K562 (cell line): ENCODE measurements at regions not wholly inside any gene's neighbourhood (a gene's known extent, or its start where the extent isn't known, plus 50 kb on each side); places are given as distances from the start of the nearest gene placed in this dataset.

Experiments used
- ATAC-seq: fragments of 200-7000 bp; cut with Tn5 transposase; 3 replicates; pipeline ENCODE4 v1.9.1; 2020; ENCODE audit warnings: moderate library complexity
- BruUV-seq: library from RNA; stranded (reverse); fragments of 400-500 nt; replicated peaks from 2 replicates; lab custom pipeline; 2021; lab: Mats Ljungman, UMichigan
- CTCF ChIA-PET: fragments of 300-600 bp; formaldehyde crosslinking; extraction: SDS; loops from one replicate; lab custom pipeline; 2021; ENCODE audit warnings: low intra/inter-chr PET ratio; lab: Yijun Ruan, JAX
- POLR2A ChIA-PET: fragments of 300-600, 350-650 bp; sonication (Branson Sonifier 250); formaldehyde crosslinking; extraction: SDS; loops from one replicate; lab custom pipeline; 2021; ENCODE audit warnings: antibody characterized with exemption, inconsistent platforms; lab: Yijun Ruan, JAX
- DNase-seq, 4 experiments: peaks; one replicate each; pipeline versions ENCODE4 v3.0.0 to v3.0.0-alpha.2; 2011 to 2018; ENCODE audit warnings: low spot score in 3 of 4, mixed read lengths in 3 of 4; ENCODE audit errors: extremely low read depth in 1 of 4
- FAIRE-seq: peaks from 2 replicates; lab custom pipeline; 2011; peaks lifted over from hg19 to GRCh38; lab: Jason Lieb, UNC
- H2AFZ ChIP-seq: 2 replicates; pipeline ENCODE4 v1.6.0; 2011; ENCODE audit warnings: low read depth, low read length, control low read depth, inconsistent platforms
- H3K27ac ChIP-seq: fragments of 200-600 bp; 3 replicates; pipeline ENCODE4 v1.8.0; 2011; ENCODE audit warnings: low read depth, mild to moderate bottlenecking, control low read depth, inconsistent platforms, low read length, moderate library complexity, mixed read lengths; ENCODE audit errors: extremely low read depth
- H3K27me3 ChIP-seq, 2 experiments: fragments of 300-600 bp in 1 of 2; 2 replicates in 1 of 2; 3 replicates in 1 of 2; pipeline versions ENCODE4 v1.6.0 to v1.8.0; 2011; ENCODE audit warnings: inconsistent platforms in 2 of 2, low read length in 2 of 2, mild to moderate bottlenecking in 1 of 2, mixed read lengths in 1 of 2, moderate library complexity in 1 of 2; ENCODE audit not compliant: control insufficient read depth in 2 of 2, insufficient read depth in 2 of 2
- H3K36me3 ChIP-seq: fragments of 300-600 bp; 3 replicates; pipeline ENCODE4 v1.8.0; 2011; ENCODE audit warnings: mild to moderate bottlenecking, low read length, inconsistent platforms; ENCODE audit not compliant: control insufficient read depth, insufficient read depth
- H3K4me1 ChIP-seq, 2 experiments: fragments of 200-600 bp in 1 of 2; replicated peaks in 1 of 2; 2 replicates in 1 of 2; 3 replicates in 1 of 2; pipeline versions ENCODE4 v1.5.1 to v1.8.0; 2011; ENCODE audit warnings: inconsistent platforms in 2 of 2, low read length in 2 of 2, mild to moderate bottlenecking in 1 of 2, mixed read lengths in 1 of 2, moderate library complexity in 1 of 2; ENCODE audit not compliant: control insufficient read depth in 2 of 2, insufficient read depth in 2 of 2
- H3K4me2 ChIP-seq: 2 replicates; pipeline ENCODE4 v1.6.1; 2011; ENCODE audit warnings: low read length, control low read depth, inconsistent platforms, mixed read lengths; ENCODE audit not compliant: insufficient read depth
- H3K4me3 ChIP-seq: fragments of 200-600 bp; sonication (generic), shearing (Covaris generic); 2 replicates; pipeline ENCODE4 v1.5.1; 2016; ENCODE audit warnings: control low read depth, inconsistent platforms
- H3K79me2 ChIP-seq: fragments of 200-600 bp; 3 replicates; pipeline ENCODE4 v1.8.0; 2011; ENCODE audit warnings: low read length, inconsistent platforms; ENCODE audit not compliant: control insufficient read depth, insufficient read depth
- H3K9ac ChIP-seq, 2 experiments: 2 replicates each; pipeline versions ENCODE4 v1.6.0 to v1.6.1; 2011; ENCODE audit warnings: low read depth in 2 of 2, low read length in 2 of 2, control low read depth in 1 of 2, inconsistent platforms in 1 of 2, mild to moderate bottlenecking in 1 of 2, mixed read lengths in 1 of 2; ENCODE audit not compliant: insufficient read depth in 1 of 2
- H3K9me1 ChIP-seq: one replicate; pipeline ENCODE4 v1.6.0; 2011; ENCODE audit warnings: inconsistent platforms, mild to moderate bottlenecking, low read length, moderate library complexity; ENCODE audit not compliant: control insufficient read depth, insufficient read depth
- H3K9me3 ChIP-seq: replicated peaks from 2 replicates; pipeline ENCODE4 v1.5.1; 2011; ENCODE audit warnings: low read depth, low read length, inconsistent platforms; ENCODE audit not compliant: control insufficient read depth, insufficient read depth
- H4K20me1 ChIP-seq: replicated peaks from 2 replicates; pipeline ENCODE4 v1.6.1; 2011; ENCODE audit warnings: low read length, inconsistent platforms, mixed read lengths; ENCODE audit not compliant: control insufficient read depth, insufficient read depth
- AFF1 ChIP-seq, 2 experiments: fragments of 450-650 bp; IDR thresholded peaks; 2 replicates each; pipeline ENCODE4 v1.6.1; 2018; ENCODE audit warnings: mild to moderate bottlenecking in 2 of 2, low read depth in 1 of 2; ENCODE audit not compliant: partially characterized antibody in 2 of 2
- CBFA2T2 ChIP-seq: fragments of 450-650 bp; conservative IDR thresholded peaks from 2 replicates; pipeline ENCODE4 v1.6.1; 2017; ENCODE audit warnings: mild to moderate bottlenecking
- CGGBP1 ChIP-seq: fragments of 250-450 bp; sonication (Bioruptor Pico); IDR thresholded peaks from 2 replicates; pipeline ENCODE4 v1.9.0; 2021; ENCODE audit warnings: mild to moderate bottlenecking
- HINFP ChIP-seq: fragments of 450-650 bp; conservative IDR thresholded peaks from 2 replicates; pipeline ENCODE4 v1.6.1; 2016; ENCODE audit warnings: missing genetic modification characterization, low read depth, mild to moderate bottlenecking, control low read depth, missing compliant biosample characterization
- L3MBTL2 ChIP-seq: fragments of 450-650 bp; IDR thresholded peaks from 2 replicates; pipeline ENCODE4 v1.6.1; 2016; ENCODE audit warnings: mild to moderate bottlenecking, moderate library complexity
- PCBP1 ChIP-seq: fragments of 200-400 bp; formaldehyde crosslinking; IDR thresholded peaks from 2 replicates; pipeline ENCODE4 v1.6.1; 2018; ENCODE audit warnings: mild to moderate bottlenecking, low read depth, low read length; ENCODE audit not compliant: poor library complexity, severe bottlenecking
- PYGO2 ChIP-seq: fragments of 450-650 bp; IDR thresholded peaks from 2 replicates; pipeline ENCODE4 v1.6.1; 2016; ENCODE audit warnings: mild to moderate bottlenecking, missing genetic modification characterization, moderate library complexity, missing compliant biosample characterization
- RFX1 ChIP-seq: fragments of 450-650 bp; IDR thresholded peaks from 2 replicates; pipeline ENCODE4 v1.6.1; 2016; ENCODE audit warnings: mild to moderate bottlenecking, moderate library complexity
- RFX5 ChIP-seq: IDR thresholded peaks from 2 replicates; pipeline ENCODE4 v1.6.1; 2011; ENCODE audit warnings: low read depth, mild to moderate bottlenecking, improper control_type of control experiment, low read length
- ZNF274 ChIP-seq: IDR thresholded peaks from 2 replicates; pipeline ENCODE4 v1.6.1; 2011; ENCODE audit warnings: low read depth, mild to moderate bottlenecking, low read length, moderate library complexity, borderline replicate concordance
- ZNF511 ChIP-seq: sonication (generic); formaldehyde crosslinking; IDR thresholded peaks from 2 replicates; pipeline ENCODE4 v1.8.0; 2022; ENCODE audit warnings: mild to moderate bottlenecking, missing genetic modification reagents
- ZNF551 ChIP-seq: fragments of 250-450 bp; sonication (Bioruptor Pico); IDR thresholded peaks from 2 replicates; pipeline ENCODE4 v1.5.0; 2021; ENCODE audit warnings: mild to moderate bottlenecking, moderate library complexity
- ZNF79 ChIP-seq: fragments of 250-450 bp; sonication (Bioruptor Pico); IDR thresholded peaks from 2 replicates; pipeline ENCODE4 v1.4.0; 2020; ENCODE audit warnings: low read depth, mild to moderate bottlenecking, moderate library complexity
- WGBS: fragments of 100-300 bp; shearing (Covaris generic); methylation state at CpG from one replicate; pipeline ENCODE4 v1.1.6; 2016; ENCODE audit warnings: low coverage, mixed read lengths; ENCODE audit not compliant: insufficient coverage; ENCODE audit errors: missing lambda C conversion rate; 5-methylcytosine and 5-hydroxymethylcytosine counted together
- in situ Hi-C: fragments of 300-500 bp; cut with MboI; formaldehyde crosslinking; loops from 4 replicates; pipeline ENCODE4 v1.15.0; 2018; ENCODE audit warnings: inconsistent platforms, mixed read lengths
- intact Hi-C: fragments of 100-400 bp; cut with micrococcal nuclease; formaldehyde crosslinking; loops from 2 replicates; pipeline ENCODE4 v1.14.2; 2022
- TF ChIP-seq, protein P1 (sequence below): fragments of 250-450 bp; sonication (Bioruptor Pico); IDR thresholded peaks from 2 replicates; pipeline ENCODE4 v1.8.0; 2022; ENCODE audit warnings: moderate library complexity, mild to moderate bottlenecking, inconsistent platforms
- TF ChIP-seq, protein P2 (sequence below): sonication (generic); formaldehyde crosslinking; IDR thresholded peaks from 2 replicates; pipeline ENCODE4 v1.8.1; 2023; ENCODE audit warnings: mild to moderate bottlenecking, missing genetic modification reagents

GRCh38 chr2:211086049-211086448 lies 529.6 kb downstream of the CPS1 start:
- Histone ChIP-seq H3K9me1 (no peaks in the 10 kb centered on the region), H3K4me2 (no peak overlapping the region), H3K9me3 (no peaks in the 10 kb centered on the region), H3K27ac (no peak overlapping the region), H3K4me3 (no peak overlapping the region), H3K27me3 (no peaks in the 10 kb centered on the region), H3K36me3 (no peaks in the 10 kb centered on the region), H2AFZ (no peak overlapping the region), H3K9ac (no peak overlapping the region), H4K20me1 (no peaks in the 10 kb centered on the region), H3K4me1 (no peaks in the 10 kb centered on the region), H3K79me2 (no peaks in the 10 kb centered on the region)
- intact Hi-C loops (no loop called here), in situ Hi-C loops (no loop called here)
- ATAC-seq (no peak), DNase-seq (no peak), FAIRE-seq (no peak)
- POLR2A ChIA-PET: no interaction called here
- WGBS: 4% methylated on average over 3 of the region's 3 CpGs
- CTCF ChIA-PET: no interaction called here
- BruUV-seq: no TSS peak
- TF ChIP-seq CBFA2T2 (no peak), PCBP1 (no peak), L3MBTL2 (no peak), RFX1 (no peak), ZNF274 (no peak), HINFP (tag) (no peak), CGGBP1 (no peak), ZNF79 (CRISPR knock-in tag) (no peak), RFX5 (no peak), PYGO2 (tag) (no peak), ZNF511 (no peak), ZNF551 (CRISPR knock-in tag) (no peak), AFF1 (IDR thresholded peaks at IDR 0.05; ENCODE audit: low read depth in 1 of 2, partially characterized antibody in 2 of 2) (no peak)
- TF ChIP-seq, protein P1, sequence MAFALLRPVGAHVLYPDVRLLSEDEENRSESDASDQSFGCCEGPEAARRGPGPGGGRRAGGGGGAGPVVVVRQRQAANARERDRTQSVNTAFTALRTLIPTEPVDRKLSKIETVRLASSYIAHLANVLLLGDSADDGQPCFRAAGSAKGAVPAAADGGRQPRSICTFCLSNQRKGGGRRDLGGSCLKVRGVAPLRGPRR (CRISPR knock-in tag): no peak
- TF ChIP-seq, protein P2, sequence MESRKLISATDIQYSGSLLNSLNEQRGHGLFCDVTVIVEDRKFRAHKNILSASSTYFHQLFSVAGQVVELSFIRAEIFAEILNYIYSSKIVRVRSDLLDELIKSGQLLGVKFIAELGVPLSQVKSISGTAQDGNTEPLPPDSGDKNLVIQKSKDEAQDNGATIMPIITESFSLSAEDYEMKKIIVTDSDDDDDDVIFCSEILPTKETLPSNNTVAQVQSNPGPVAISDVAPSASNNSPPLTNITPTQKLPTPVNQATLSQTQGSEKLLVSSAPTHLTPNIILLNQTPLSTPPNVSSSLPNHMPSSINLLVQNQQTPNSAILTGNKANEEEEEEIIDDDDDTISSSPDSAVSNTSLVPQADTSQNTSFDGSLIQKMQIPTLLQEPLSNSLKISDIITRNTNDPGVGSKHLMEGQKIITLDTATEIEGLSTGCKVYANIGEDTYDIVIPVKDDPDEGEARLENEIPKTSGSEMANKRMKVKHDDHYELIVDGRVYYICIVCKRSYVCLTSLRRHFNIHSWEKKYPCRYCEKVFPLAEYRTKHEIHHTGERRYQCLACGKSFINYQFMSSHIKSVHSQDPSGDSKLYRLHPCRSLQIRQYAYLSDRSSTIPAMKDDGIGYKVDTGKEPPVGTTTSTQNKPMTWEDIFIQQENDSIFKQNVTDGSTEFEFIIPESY (CRISPR knock-in tag): no peak
